K562 (cell line): ENCODE measurements at regions not wholly inside any gene's neighbourhood (a gene's known extent, or its start where the extent isn't known, plus 50 kb on each side); places are given as distances from the start of the nearest gene placed in this dataset.

Experiments used
- ATAC-seq: fragments of 200-7000 bp; cut with Tn5 transposase; 3 replicates; pipeline ENCODE4 v1.9.1; 2020; ENCODE audit warnings: moderate library complexity
- BruUV-seq: library from RNA; stranded (reverse); fragments of 400-500 nt; replicated peaks from 2 replicates; lab custom pipeline; 2021; lab: Mats Ljungman, UMichigan
- CTCF ChIA-PET: fragments of 300-600 bp; formaldehyde crosslinking; extraction: SDS; loops from one replicate; lab custom pipeline; 2021; ENCODE audit warnings: low intra/inter-chr PET ratio; lab: Yijun Ruan, JAX
- POLR2A ChIA-PET: fragments of 300-600, 350-650 bp; sonication (Branson Sonifier 250); formaldehyde crosslinking; extraction: SDS; loops from one replicate; lab custom pipeline; 2021; ENCODE audit warnings: antibody characterized with exemption, inconsistent platforms; lab: Yijun Ruan, JAX
- DNase-seq, 4 experiments: peaks; one replicate each; pipeline versions ENCODE4 v3.0.0 to v3.0.0-alpha.2; 2011 to 2018; ENCODE audit warnings: low spot score in 3 of 4, mixed read lengths in 3 of 4; ENCODE audit errors: extremely low read depth in 1 of 4
- FAIRE-seq: peaks from 2 replicates; lab custom pipeline; 2011; peaks lifted over from hg19 to GRCh38; lab: Jason Lieb, UNC
- H2AFZ ChIP-seq: 2 replicates; pipeline ENCODE4 v1.6.0; 2011; ENCODE audit warnings: low read depth, low read length, control low read depth, inconsistent platforms
- H3K27ac ChIP-seq: fragments of 200-600 bp; 3 replicates; pipeline ENCODE4 v1.8.0; 2011; ENCODE audit warnings: low read depth, mild to moderate bottlenecking, control low read depth, inconsistent platforms, low read length, moderate library complexity, mixed read lengths; ENCODE audit errors: extremely low read depth
- H3K27me3 ChIP-seq, 2 experiments: fragments of 300-600 bp in 1 of 2; 2 replicates in 1 of 2; 3 replicates in 1 of 2; pipeline versions ENCODE4 v1.6.0 to v1.8.0; 2011; ENCODE audit warnings: inconsistent platforms in 2 of 2, low read length in 2 of 2, mild to moderate bottlenecking in 1 of 2, mixed read lengths in 1 of 2, moderate library complexity in 1 of 2; ENCODE audit not compliant: control insufficient read depth in 2 of 2, insufficient read depth in 2 of 2
- H3K36me3 ChIP-seq: fragments of 300-600 bp; 3 replicates; pipeline ENCODE4 v1.8.0; 2011; ENCODE audit warnings: mild to moderate bottlenecking, low read length, inconsistent platforms; ENCODE audit not compliant: control insufficient read depth, insufficient read depth
- H3K4me1 ChIP-seq, 2 experiments: fragments of 200-600 bp in 1 of 2; replicated peaks in 1 of 2; 2 replicates in 1 of 2; 3 replicates in 1 of 2; pipeline versions ENCODE4 v1.5.1 to v1.8.0; 2011; ENCODE audit warnings: inconsistent platforms in 2 of 2, low read length in 2 of 2, mild to moderate bottlenecking in 1 of 2, mixed read lengths in 1 of 2, moderate library complexity in 1 of 2; ENCODE audit not compliant: control insufficient read depth in 2 of 2, insufficient read depth in 2 of 2
- H3K4me2 ChIP-seq: 2 replicates; pipeline ENCODE4 v1.6.1; 2011; ENCODE audit warnings: low read length, control low read depth, inconsistent platforms, mixed read lengths; ENCODE audit not compliant: insufficient read depth
- H3K4me3 ChIP-seq: fragments of 200-600 bp; sonication (generic), shearing (Covaris generic); 2 replicates; pipeline ENCODE4 v1.5.1; 2016; ENCODE audit warnings: control low read depth, inconsistent platforms
- H3K79me2 ChIP-seq: fragments of 200-600 bp; 3 replicates; pipeline ENCODE4 v1.8.0; 2011; ENCODE audit warnings: low read length, inconsistent platforms; ENCODE audit not compliant: control insufficient read depth, insufficient read depth
- H3K9ac ChIP-seq, 2 experiments: 2 replicates each; pipeline versions ENCODE4 v1.6.0 to v1.6.1; 2011; ENCODE audit warnings: low read depth in 2 of 2, low read length in 2 of 2, control low read depth in 1 of 2, inconsistent platforms in 1 of 2, mild to moderate bottlenecking in 1 of 2, mixed read lengths in 1 of 2; ENCODE audit not compliant: insufficient read depth in 1 of 2
- H3K9me1 ChIP-seq: one replicate; pipeline ENCODE4 v1.6.0; 2011; ENCODE audit warnings: inconsistent platforms, mild to moderate bottlenecking, low read length, moderate library complexity; ENCODE audit not compliant: control insufficient read depth, insufficient read depth
- H3K9me3 ChIP-seq: replicated peaks from 2 replicates; pipeline ENCODE4 v1.5.1; 2011; ENCODE audit warnings: low read depth, low read length, inconsistent platforms; ENCODE audit not compliant: control insufficient read depth, insufficient read depth
- H4K20me1 ChIP-seq: replicated peaks from 2 replicates; pipeline ENCODE4 v1.6.1; 2011; ENCODE audit warnings: low read length, inconsistent platforms, mixed read lengths; ENCODE audit not compliant: control insufficient read depth, insufficient read depth
- GABPA ChIP-seq: fragments of 200-800 bp; sonication (Bioruptor generic); conservative IDR thresholded peaks from 2 replicates; pipeline ENCODE4 v1.6.1; 2016; ENCODE audit warnings: low read depth, missing genetic modification characterization, missing compliant biosample characterization
- JUND ChIP-seq, 2 experiments: IDR thresholded peaks; 2 replicates in 1 of 2; 3 replicates in 1 of 2; pipeline ENCODE4 v1.6.1; 2011; ENCODE audit warnings: borderline replicate concordance in 2 of 2, low read depth in 2 of 2, low read length in 2 of 2, improper control_type of control experiment in 1 of 2, missing biosample characterization in 1 of 2, missing genetic modification characterization in 1 of 2, missing genetic modification reagents in 1 of 2
- NR4A1 ChIP-seq, 2 experiments: fragments of 250-450 bp in 1 of 2; fragments of 450-650 bp in 1 of 2; sonication (Bioruptor Pico) in 1 of 2; IDR thresholded peaks; 2 replicates each; pipeline versions ENCODE4 v1.4.0 to v1.6.1; 2016 to 2020; ENCODE audit warnings: mild to moderate bottlenecking in 2 of 2, missing compliant biosample characterization in 1 of 2, missing genetic modification characterization in 1 of 2, moderate library complexity in 1 of 2
- PML ChIP-seq: IDR thresholded peaks from 2 replicates; pipeline ENCODE4 v1.6.1; 2012; ENCODE audit warnings: low read length, inconsistent platforms
- POLR2B ChIP-seq: fragments of 450-650 bp; IDR thresholded peaks from 2 replicates; pipeline ENCODE4 v1.6.1; 2018; ENCODE audit warnings: low read depth; ENCODE audit not compliant: partially characterized antibody
- SMARCC2 ChIP-seq: fragments of 450-650 bp; IDR thresholded peaks from 2 replicates; pipeline ENCODE4 v1.6.1; 2017; ENCODE audit warnings: antibody characterized with exemption, moderate library complexity, mild to moderate bottlenecking, low read depth
- ZNF316 ChIP-seq: fragments of 450-650 bp; IDR thresholded peaks from 2 replicates; pipeline ENCODE4 v1.6.1; 2016
- WGBS: fragments of 100-300 bp; shearing (Covaris generic); methylation state at CpG from one replicate; pipeline ENCODE4 v1.1.6; 2016; ENCODE audit warnings: low coverage, mixed read lengths; ENCODE audit not compliant: insufficient coverage; ENCODE audit errors: missing lambda C conversion rate; 5-methylcytosine and 5-hydroxymethylcytosine counted together
- in situ Hi-C: fragments of 300-500 bp; cut with MboI; formaldehyde crosslinking; loops from 4 replicates; pipeline ENCODE4 v1.15.0; 2018; ENCODE audit warnings: inconsistent platforms, mixed read lengths
- intact Hi-C: fragments of 100-400 bp; cut with micrococcal nuclease; formaldehyde crosslinking; loops from 2 replicates; pipeline ENCODE4 v1.14.2; 2022
- TF ChIP-seq, protein P1 (sequence below): sonication (generic); formaldehyde crosslinking; IDR thresholded peaks from 2 replicates; pipeline ENCODE4 v1.8.0; 2022; ENCODE audit warnings: mild to moderate bottlenecking, missing genetic modification reagents
- TF ChIP-seq, protein P2 (sequence below): IDR thresholded peaks from 2 replicates; pipeline ENCODE4 v1.6.1; 2011; ENCODE audit warnings: borderline replicate concordance, low read depth, mild to moderate bottlenecking, moderate library complexity, low read length; ENCODE audit not compliant: insufficient read depth, poor library complexity, severe bottlenecking
- TF ChIP-seq, protein P3 (sequence below), 2 experiments: fragments of 450-650 bp in 1 of 2; sonication (generic) in 1 of 2; formaldehyde crosslinking in 1 of 2; IDR thresholded peaks in 1 of 2; conservative IDR thresholded peaks in 1 of 2; 2 replicates each; pipeline versions ENCODE4 v1.6.1 to v1.8.1; 2016 to 2023; ENCODE audit warnings: mild to moderate bottlenecking in 2 of 2, moderate library complexity in 2 of 2, inconsistent platforms in 1 of 2, missing genetic modification reagents in 1 of 2

DNA sequence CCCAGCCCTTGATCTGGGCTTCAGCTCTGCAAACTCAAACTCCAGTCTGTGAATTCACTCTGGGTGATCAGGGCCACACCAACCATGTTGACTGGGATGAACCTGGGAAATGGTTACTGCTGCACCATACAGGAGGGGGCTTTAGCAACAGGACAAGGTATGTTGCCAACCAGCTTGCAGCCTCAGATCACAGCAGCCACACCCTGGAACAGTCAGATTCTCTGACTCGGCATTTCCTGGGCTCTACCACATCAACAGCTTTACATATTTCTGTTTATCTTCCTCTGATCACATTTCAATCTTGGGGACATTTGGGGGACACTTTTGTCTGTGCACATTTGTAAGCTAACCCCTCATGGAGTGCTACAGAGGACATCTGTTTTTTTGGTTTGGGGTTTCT lies 267.0 kb upstream of the NCAM1 start:
- POLR2A ChIA-PET: interaction anchor here (0.6 kb wide), 1 partner anchor 33 kb away, joined by 3 read pairs; no protein-coding TSS in a partner anchor

DNA sequence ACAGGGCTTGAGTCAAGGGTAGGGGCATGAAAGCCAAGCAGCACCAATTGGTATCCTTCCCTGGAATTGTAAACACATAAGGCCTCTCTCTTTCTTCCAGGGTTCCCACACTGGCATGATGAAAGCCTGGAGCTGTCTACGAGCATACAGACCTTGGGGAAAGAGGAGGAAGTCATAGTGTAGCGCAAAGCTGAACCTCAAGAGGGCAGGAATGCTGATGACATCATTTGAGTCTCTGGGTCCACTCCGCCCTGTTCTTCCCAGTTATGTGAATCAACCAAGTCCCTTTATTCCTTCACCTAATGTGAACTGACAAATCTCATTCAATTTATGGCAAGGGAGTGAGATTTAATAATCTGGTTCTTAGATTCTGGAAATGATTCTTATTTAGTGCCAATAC lies 266.4 kb upstream of the NCAM1 start:
- Histone ChIP-seq H3K4me1 (no peaks in the 10 kb centered on the region; a peak in 1 of 5 replicates), H3K4me3 (no peak overlapping the region), H3K36me3 (no peaks in the 10 kb centered on the region), H2AFZ (no peak overlapping the region), H3K27ac (no peak overlapping the region), H3K9me3 (no peaks in the 10 kb centered on the region), H3K4me2 (no peak overlapping the region), H3K79me2 (no peaks in the 10 kb centered on the region), H3K27me3 (peaks cover 0 to 2% of the 10 kb centered on the region in 2 experiments; a peak in 1 of 5 replicates), H3K9me1 (no peaks in the 10 kb centered on the region), H3K9ac (no peak overlapping the region), H4K20me1 (no peaks in the 10 kb centered on the region; the same call in 1 of the 2 replicates)
- FAIRE-seq (no peak), ATAC-seq (peak; percentile 49; the same call in 1 of the 3 replicates), DNase-seq (no peak)
- WGBS: 0% methylated on average over 3 of the region's 3 CpGs
- POLR2A ChIA-PET: no interaction called here
- in situ Hi-C loops (no loop called here), intact Hi-C loops (no loop called here)
- no TSS peak for BruUV-seq
- CTCF ChIA-PET: no interaction called here
- TF ChIP-seq NR4A1 (CRISPR knock-in tag; IDR thresholded peaks at IDR 0.05) (no peak), NR4A1 (tag; IDR thresholded peaks at IDR 0.05) (no peak), SMARCC2 (no peak), PML (no peak), JUND (IDR thresholded peaks at IDR 0.05; ENCODE audit: borderline replicate concordance, low read depth, low read length) (no peak), JUND (tag; IDR thresholded peaks at IDR 0.05; ENCODE audit: borderline replicate concordance, low read depth, low read length) (peak; percentile 29; the same call in 1 of the 3 replicates), POLR2B (no peak)
- TF ChIP-seq, protein P1, sequence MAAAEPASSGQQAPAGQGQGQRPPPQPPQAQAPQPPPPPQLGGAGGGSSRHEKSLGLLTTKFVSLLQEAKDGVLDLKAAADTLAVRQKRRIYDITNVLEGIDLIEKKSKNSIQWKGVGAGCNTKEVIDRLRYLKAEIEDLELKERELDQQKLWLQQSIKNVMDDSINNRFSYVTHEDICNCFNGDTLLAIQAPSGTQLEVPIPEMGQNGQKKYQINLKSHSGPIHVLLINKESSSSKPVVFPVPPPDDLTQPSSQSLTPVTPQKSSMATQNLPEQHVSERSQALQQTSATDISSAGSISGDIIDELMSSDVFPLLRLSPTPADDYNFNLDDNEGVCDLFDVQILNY (CRISPR knock-in tag): no peak
- TF ChIP-seq, protein P2, sequence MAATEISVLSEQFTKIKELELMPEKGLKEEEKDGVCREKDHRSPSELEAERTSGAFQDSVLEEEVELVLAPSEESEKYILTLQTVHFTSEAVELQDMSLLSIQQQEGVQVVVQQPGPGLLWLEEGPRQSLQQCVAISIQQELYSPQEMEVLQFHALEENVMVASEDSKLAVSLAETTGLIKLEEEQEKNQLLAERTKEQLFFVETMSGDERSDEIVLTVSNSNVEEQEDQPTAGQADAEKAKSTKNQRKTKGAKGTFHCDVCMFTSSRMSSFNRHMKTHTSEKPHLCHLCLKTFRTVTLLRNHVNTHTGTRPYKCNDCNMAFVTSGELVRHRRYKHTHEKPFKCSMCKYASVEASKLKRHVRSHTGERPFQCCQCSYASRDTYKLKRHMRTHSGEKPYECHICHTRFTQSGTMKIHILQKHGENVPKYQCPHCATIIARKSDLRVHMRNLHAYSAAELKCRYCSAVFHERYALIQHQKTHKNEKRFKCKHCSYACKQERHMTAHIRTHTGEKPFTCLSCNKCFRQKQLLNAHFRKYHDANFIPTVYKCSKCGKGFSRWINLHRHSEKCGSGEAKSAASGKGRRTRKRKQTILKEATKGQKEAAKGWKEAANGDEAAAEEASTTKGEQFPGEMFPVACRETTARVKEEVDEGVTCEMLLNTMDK: no peak
- TF ChIP-seq, protein P3, sequence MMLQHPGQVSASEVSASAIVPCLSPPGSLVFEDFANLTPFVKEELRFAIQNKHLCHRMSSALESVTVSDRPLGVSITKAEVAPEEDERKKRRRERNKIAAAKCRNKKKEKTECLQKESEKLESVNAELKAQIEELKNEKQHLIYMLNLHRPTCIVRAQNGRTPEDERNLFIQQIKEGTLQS (IDR thresholded peaks at IDR 0.05): peak; percentile 34; the same call in 1 of the 2 replicates
- TF ChIP-seq, protein P3 (CRISPR knock-in tag; conservative IDR thresholded peaks at IDR 0.05): no peak

More for the DNA sequence above, 267.0 kb upstream of the NCAM1 start:
- Histone ChIP-seq H3K9me3 (no peaks in the 10 kb centered on the region), H3K9me1 (no peaks in the 10 kb centered on the region), H3K4me3 (no peak overlapping the region), H3K79me2 (no peaks in the 10 kb centered on the region), H4K20me1 (no peaks in the 10 kb centered on the region; the same call in 1 of the 2 replicates), H2AFZ (no peak overlapping the region), H3K27me3 (peaks cover 0 to 5% of the 10 kb centered on the region in 2 experiments; a peak in 1 of 5 replicates), H3K36me3 (no peaks in the 10 kb centered on the region), H3K9ac (no peak overlapping the region), H3K4me2 (no peak overlapping the region), H3K27ac (no peak overlapping the region), H3K4me1 (no peaks in the 10 kb centered on the region; a peak in 1 of 5 replicates)
- no peak for DNase-seq
- TF ChIP-seq GABPA: no peak
- 0 out of 2 replicates have a peak, but pooled peaks have one; percentile 3 for TF ChIP-seq ZNF316
- ATAC-seq: no peak
- 0% methylated on average over 1 of the region's 1 CpG for WGBS
- CTCF ChIA-PET: no interaction called here
- FAIRE-seq: no peak
- in situ Hi-C loops: no loop called here
- BruUV-seq: no TSS peak
- intact Hi-C loops: no loop called here
